ENCODE measurements at regions not wholly inside any gene's neighbourhood (a gene's known extent, or its start where the extent isn't known, plus 50 kb on each side); places are given as distances from the start of the nearest gene placed in this dataset.

DNA sequence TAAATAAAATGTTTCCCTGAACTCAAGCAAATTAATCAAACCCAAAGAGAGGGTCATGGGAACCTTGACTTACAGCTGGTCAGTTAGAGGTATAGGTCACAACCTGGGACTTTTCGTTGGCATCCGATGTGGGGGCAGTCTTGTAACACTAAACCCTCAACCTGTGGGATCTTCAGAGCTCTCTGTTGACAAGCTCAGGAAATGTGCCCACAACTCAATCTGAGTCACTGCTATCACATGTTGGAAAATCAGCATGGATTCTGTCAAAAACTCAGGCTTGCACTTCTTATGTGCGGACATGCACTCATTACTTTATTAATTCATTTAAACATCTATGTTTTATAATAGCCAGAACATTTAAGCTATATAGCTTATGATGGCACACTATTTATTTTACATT lies 424.6 kb upstream of the SORCS1 start:
- TF ChIP-seq SP1 (IDR thresholded peaks at IDR 0.05) (no peak), RXRA (IDR thresholded peaks at IDR 0.05) (no peak), RAD21 (IDR thresholded peaks at IDR 0.05) (no peak), JUND (IDR thresholded peaks at IDR 0.05) (no peak), TAF1 (conservative IDR thresholded peaks at IDR 0.05) (no peak)
- TF ChIP-seq, protein P1, sequence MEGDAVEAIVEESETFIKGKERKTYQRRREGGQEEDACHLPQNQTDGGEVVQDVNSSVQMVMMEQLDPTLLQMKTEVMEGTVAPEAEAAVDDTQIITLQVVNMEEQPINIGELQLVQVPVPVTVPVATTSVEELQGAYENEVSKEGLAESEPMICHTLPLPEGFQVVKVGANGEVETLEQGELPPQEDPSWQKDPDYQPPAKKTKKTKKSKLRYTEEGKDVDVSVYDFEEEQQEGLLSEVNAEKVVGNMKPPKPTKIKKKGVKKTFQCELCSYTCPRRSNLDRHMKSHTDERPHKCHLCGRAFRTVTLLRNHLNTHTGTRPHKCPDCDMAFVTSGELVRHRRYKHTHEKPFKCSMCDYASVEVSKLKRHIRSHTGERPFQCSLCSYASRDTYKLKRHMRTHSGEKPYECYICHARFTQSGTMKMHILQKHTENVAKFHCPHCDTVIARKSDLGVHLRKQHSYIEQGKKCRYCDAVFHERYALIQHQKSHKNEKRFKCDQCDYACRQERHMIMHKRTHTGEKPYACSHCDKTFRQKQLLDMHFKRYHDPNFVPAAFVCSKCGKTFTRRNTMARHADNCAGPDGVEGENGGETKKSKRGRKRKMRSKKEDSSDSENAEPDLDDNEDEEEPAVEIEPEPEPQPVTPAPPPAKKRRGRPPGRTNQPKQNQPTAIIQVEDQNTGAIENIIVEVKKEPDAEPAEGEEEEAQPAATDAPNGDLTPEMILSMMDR (IDR thresholded peaks at IDR 0.05; ENCODE audit: low read depth, low read length, missing input control): no peak
- TF ChIP-seq, protein P2, sequence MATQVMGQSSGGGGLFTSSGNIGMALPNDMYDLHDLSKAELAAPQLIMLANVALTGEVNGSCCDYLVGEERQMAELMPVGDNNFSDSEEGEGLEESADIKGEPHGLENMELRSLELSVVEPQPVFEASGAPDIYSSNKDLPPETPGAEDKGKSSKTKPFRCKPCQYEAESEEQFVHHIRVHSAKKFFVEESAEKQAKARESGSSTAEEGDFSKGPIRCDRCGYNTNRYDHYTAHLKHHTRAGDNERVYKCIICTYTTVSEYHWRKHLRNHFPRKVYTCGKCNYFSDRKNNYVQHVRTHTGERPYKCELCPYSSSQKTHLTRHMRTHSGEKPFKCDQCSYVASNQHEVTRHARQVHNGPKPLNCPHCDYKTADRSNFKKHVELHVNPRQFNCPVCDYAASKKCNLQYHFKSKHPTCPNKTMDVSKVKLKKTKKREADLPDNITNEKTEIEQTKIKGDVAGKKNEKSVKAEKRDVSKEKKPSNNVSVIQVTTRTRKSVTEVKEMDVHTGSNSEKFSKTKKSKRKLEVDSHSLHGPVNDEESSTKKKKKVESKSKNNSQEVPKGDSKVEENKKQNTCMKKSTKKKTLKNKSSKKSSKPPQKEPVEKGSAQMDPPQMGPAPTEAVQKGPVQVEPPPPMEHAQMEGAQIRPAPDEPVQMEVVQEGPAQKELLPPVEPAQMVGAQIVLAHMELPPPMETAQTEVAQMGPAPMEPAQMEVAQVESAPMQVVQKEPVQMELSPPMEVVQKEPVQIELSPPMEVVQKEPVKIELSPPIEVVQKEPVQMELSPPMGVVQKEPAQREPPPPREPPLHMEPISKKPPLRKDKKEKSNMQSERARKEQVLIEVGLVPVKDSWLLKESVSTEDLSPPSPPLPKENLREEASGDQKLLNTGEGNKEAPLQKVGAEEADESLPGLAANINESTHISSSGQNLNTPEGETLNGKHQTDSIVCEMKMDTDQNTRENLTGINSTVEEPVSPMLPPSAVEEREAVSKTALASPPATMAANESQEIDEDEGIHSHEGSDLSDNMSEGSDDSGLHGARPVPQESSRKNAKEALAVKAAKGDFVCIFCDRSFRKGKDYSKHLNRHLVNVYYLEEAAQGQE (IDR thresholded peaks at IDR 0.05): no peak
- TF ChIP-seq, protein P3, sequence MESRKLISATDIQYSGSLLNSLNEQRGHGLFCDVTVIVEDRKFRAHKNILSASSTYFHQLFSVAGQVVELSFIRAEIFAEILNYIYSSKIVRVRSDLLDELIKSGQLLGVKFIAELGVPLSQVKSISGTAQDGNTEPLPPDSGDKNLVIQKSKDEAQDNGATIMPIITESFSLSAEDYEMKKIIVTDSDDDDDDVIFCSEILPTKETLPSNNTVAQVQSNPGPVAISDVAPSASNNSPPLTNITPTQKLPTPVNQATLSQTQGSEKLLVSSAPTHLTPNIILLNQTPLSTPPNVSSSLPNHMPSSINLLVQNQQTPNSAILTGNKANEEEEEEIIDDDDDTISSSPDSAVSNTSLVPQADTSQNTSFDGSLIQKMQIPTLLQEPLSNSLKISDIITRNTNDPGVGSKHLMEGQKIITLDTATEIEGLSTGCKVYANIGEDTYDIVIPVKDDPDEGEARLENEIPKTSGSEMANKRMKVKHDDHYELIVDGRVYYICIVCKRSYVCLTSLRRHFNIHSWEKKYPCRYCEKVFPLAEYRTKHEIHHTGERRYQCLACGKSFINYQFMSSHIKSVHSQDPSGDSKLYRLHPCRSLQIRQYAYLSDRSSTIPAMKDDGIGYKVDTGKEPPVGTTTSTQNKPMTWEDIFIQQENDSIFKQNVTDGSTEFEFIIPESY (IDR thresholded peaks at IDR 0.05): no peak

Data from liver (tissue), 3 donors.